ENCODE measurements at regions not wholly inside any gene's neighbourhood (a gene's known extent, or its start where the extent isn't known, plus 50 kb on each side); places are given as distances from the start of the nearest gene placed in this dataset.

DNA sequence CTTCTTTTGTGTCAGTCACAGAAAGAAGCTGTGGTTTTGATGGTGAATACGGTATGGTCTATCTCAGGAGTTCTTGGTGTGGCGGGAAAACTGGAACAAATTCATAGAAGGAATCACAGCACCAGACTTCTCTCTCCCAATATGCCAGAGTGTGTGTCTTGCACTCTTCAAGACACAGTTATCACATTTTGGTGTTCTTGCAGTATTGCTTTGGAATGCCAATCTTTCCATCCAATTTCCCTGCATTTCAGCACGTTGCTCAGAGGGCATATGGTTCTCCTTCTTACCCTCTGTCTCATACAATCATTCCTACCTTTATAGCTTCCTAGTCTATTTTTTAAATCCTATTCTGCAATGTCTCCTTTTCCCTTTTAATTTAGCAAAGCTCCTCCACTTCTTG is 216.3 kb downstream of the TMEM182 start:
- no peaks in the 10 kb centered on the region for H3K4me1 Mint-ChIP-seq
- H3K36me3 Mint-ChIP-seq (ENCODE audit: low read depth): no peaks in the 10 kb centered on the region
- no peak overlapping the region for H3K27ac Mint-ChIP-seq
- peaks cover 4% of the 10 kb centered on the region for H3K27me3 Mint-ChIP-seq
- H3K4me3 Mint-ChIP-seq: no peak overlapping the region
- intact Hi-C loops (cut with micrococcal nuclease): no loop called here
- H3K9me3 Mint-ChIP-seq: no peaks in the 10 kb centered on the region
- DNase-seq: no peak

DNA sequence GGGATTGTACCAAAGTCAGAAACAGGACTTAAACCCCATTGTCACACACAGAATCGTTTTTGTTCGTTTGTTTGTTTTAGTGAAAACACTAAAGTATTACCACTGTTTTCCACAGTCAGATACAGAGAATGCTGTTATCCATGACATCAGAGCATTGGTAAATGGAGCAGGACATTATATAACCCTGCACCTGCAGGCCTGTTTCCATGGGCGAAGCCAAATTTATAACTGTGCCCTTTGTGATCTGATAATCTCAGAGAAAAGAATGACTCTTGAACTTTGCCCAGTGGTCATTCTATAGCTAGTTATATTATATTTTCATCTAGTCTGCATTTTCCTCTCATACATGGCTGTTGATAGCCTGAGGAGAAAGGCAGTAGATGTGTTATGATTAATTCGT is 217.6 kb downstream of the TMEM182 start:
- Mint-ChIP-seq H3K27ac (no peak overlapping the region), H3K4me3 (no peak overlapping the region), H3K36me3 (ENCODE audit: low read depth) (no peaks in the 10 kb centered on the region), H3K9me3 (no peaks in the 10 kb centered on the region), H3K4me1 (no peaks in the 10 kb centered on the region), H3K27me3 (peaks cover 4% of the 10 kb centered on the region)
- intact Hi-C loops (cut with micrococcal nuclease): no loop called here
- DNase-seq: no peak

DNA sequence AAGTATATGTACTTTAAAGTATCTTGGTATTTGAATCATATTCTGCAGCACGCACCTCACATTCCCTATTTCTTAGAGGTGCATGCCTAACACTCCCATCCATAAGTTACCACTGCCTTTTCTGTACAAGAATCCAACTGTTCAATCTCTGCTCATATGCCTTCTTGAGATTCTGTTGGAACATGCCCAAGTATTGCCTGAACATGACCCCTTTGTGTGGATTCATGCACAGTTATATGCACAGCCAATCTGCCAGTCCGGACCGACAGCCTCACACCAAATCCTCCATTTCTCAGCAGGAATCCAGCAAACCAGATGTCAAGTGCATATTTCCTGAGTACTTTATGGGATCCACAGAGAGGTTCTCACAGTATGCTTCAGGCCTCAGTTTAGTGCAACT is 222.0 kb downstream of the TMEM182 start:
- DNase-seq: no peak
- no peak overlapping the region for H3K27ac Mint-ChIP-seq
- no peaks in the 10 kb centered on the region for H3K4me1 Mint-ChIP-seq
- H3K9me3 Mint-ChIP-seq: no peaks in the 10 kb centered on the region
- no peaks in the 10 kb centered on the region for H3K36me3 Mint-ChIP-seq (ENCODE audit: low read depth)
- no peaks in the 10 kb centered on the region for H3K27me3 Mint-ChIP-seq
- H3K4me3 Mint-ChIP-seq: no peak overlapping the region
- intact Hi-C loops (cut with micrococcal nuclease): no loop called here

DNA sequence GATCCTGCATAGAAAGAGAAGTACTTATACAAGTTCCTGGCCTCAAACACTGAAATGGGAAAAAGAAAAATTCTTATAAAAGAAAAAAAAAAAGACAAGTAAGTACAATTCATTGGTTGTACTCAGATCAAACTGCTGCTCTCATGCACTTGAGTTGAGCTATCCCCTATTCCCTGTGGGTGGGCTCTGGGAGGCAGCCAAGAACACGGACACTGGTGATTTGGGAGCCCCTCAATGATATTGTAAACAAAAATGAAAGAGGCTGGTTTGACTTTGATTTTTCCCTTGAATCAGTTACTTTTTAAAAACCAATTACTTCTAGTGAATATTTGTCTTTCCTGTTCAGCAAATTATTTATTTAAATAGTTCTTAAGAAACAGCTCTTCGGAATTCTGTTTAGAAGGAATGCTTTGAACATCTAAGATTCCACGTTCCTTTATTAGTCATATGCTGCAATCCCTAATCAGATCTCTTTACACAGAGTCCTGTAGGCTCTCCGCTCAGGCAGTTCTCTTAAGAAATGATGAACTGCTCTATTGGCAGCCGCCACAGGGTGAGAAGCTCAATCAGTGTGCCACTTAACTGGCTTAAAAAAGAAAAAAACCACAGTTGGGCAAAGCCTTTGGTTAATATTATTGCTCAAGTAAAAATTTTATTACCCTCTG is 225.1 kb downstream of the TMEM182 start:
- H3K4me3 Mint-ChIP-seq: no peak overlapping the region
- DNase-seq: no peak
- H3K36me3 Mint-ChIP-seq (ENCODE audit: low read depth): no peaks in the 10 kb centered on the region
- no peaks in the 10 kb centered on the region for H3K27me3 Mint-ChIP-seq
- H3K4me1 Mint-ChIP-seq: no peaks in the 10 kb centered on the region
- intact Hi-C loops (cut with micrococcal nuclease): no loop called here
- H3K27ac Mint-ChIP-seq: no peak overlapping the region
- no peaks in the 10 kb centered on the region for H3K9me3 Mint-ChIP-seq

DNA sequence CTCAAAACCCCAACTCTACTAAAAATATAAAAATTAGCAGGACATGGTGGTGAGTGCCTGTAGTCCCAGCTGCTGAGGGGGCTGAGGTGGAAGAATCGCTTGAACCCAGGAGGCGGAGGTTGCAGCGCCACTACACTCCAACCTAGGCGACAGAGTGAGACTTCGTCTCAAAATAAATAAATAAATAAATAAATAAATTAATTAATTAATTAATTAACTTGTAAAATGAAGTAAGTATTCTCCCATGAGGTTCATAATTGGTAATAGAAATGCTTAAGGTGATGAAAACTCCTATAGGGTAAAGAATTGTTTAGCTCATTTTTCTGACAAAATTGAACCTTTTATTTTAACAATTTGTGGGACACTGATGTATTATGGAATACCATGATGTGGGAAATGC is 230.8 kb downstream of the TMEM182 start:
- no peak overlapping the region for H3K4me3 Mint-ChIP-seq
- H3K4me1 Mint-ChIP-seq: no peaks in the 10 kb centered on the region

DNA sequence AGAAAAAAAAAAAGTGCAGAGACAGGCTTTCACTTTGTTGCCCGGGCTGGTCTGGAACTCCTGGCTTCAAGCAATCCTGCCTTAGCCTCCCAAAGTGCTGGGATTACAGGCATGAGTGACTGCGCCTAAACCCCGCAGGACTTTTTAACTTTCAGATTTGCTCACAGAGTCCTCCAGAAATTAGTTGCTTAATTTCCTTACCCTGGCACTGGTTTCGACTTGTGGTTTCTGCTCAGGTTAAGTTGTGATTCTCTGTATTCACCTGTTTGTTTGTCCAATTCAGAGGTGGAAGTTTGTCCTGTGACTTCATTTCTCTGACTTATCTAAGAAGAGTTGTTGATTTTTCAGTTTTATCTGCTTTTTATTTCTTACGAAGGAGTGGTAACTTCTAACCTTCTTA is 238.1 kb downstream of the TMEM182 start:
- intact Hi-C loops (cut with micrococcal nuclease): no loop called here
- Mint-ChIP-seq H3K27ac (no peak overlapping the region), H3K4me1 (no peaks in the 10 kb centered on the region), H3K27me3 (no peaks in the 10 kb centered on the region), H3K4me3 (no peak overlapping the region), H3K36me3 (ENCODE audit: low read depth) (no peaks in the 10 kb centered on the region), H3K9me3 (no peaks in the 10 kb centered on the region)
- DNase-seq: no peak

More for the DNA sequence above, 230.8 kb downstream of the TMEM182 start:
- H3K27me3 Mint-ChIP-seq: no peaks in the 10 kb centered on the region
- H3K36me3 Mint-ChIP-seq (ENCODE audit: low read depth): no peaks in the 10 kb centered on the region
- no peak for DNase-seq
- H3K9me3 Mint-ChIP-seq: no peaks in the 10 kb centered on the region
- no peak overlapping the region for H3K27ac Mint-ChIP-seq
- intact Hi-C loops (cut with micrococcal nuclease): no loop called here

DNA sequence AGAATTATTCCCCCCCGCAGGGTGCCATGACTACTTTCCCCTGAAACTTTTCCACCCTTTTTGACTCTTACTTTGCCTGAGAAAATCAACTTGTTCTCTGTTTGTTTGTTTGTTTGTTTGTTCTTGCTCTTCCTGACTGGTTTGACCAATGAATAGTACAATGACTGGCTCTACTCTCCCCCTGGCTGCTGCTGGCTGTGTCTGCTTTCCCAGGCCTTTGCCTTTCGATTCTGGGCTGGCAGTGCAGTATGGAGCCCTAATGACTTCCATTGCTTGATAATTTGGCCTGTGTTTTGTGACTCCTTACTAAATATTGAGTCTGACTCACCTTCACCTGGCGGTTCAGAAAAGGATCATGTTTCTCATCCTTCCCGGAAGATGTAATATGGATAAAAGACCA is 241.1 kb downstream of the TMEM182 start:
- DNase-seq: no peak
- H3K4me3 Mint-ChIP-seq: no peak overlapping the region
- H3K27ac Mint-ChIP-seq: no peak overlapping the region
- H3K4me1 Mint-ChIP-seq: no peaks in the 10 kb centered on the region
- H3K9me3 Mint-ChIP-seq: no peaks in the 10 kb centered on the region
- no peaks in the 10 kb centered on the region for H3K36me3 Mint-ChIP-seq (ENCODE audit: low read depth)
- intact Hi-C loops (cut with micrococcal nuclease): no loop called here
- no peaks in the 10 kb centered on the region for H3K27me3 Mint-ChIP-seq

DNA sequence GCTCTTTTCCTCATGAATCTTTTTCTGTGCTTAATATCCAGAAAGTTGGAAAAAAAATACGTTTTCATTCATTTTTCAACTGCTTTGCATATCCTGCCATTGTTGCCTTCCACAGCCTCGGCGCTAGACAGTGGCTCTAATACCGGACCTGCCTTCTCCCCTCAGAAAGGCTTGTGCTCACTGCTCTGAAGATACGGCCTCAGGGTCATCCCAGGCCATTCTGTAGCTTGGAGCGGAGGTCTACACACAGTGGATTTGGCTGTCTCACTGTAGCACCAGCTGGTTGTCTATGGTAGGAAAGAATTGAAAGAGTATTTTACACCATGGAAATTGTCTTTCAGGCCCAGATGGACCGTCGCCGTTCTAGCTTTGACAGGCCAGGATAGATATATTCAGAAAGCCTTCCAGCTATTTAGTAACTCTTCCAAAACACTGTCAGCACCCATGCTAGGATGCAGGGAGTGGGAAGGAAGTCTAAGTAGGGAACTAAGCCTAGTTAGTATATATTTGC is 242.0 kb downstream of the TMEM182 start:
- Mint-ChIP-seq H3K27me3 (no peaks in the 10 kb centered on the region), H3K9me3 (no peaks in the 10 kb centered on the region), H3K4me3 (no peak overlapping the region), H3K27ac (no peak overlapping the region), H3K36me3 (ENCODE audit: low read depth) (no peaks in the 10 kb centered on the region), H3K4me1 (no peaks in the 10 kb centered on the region)
- no peak for DNase-seq
- intact Hi-C loops (cut with micrococcal nuclease): no loop called here

DNA sequence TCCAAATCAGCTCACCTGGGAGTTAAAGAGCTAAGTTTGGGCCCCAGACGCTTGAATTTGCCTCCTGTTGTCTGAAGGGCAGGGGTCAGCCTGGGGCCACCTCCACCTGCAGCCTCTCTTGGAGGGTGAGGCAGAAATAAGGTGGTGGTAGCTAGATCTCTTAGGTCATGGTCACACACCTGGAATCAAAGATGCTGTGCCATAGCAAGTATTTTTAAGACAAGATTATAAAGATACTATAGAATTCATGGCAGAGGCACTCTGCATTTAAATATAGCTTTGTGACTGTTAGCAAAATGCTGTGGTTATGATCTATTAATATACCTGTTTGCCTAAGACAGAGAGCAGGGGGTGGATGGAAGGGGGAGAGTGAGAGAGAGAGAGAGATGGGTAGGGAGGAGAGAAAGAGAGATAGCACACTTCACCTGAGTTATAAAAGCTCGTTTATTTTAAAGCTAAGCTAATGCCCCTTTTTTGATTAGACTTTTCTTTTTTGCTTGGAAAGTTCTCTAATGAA is 242.7 kb downstream of the TMEM182 start:
- Mint-ChIP-seq H3K36me3 (ENCODE audit: low read depth) (no peaks in the 10 kb centered on the region), H3K4me1 (no peaks in the 10 kb centered on the region), H3K27ac (no peak overlapping the region), H3K9me3 (no peaks in the 10 kb centered on the region), H3K4me3 (no peak overlapping the region), H3K27me3 (no peaks in the 10 kb centered on the region)
- intact Hi-C loops (cut with micrococcal nuclease): no loop called here
- no peak for DNase-seq

DNA sequence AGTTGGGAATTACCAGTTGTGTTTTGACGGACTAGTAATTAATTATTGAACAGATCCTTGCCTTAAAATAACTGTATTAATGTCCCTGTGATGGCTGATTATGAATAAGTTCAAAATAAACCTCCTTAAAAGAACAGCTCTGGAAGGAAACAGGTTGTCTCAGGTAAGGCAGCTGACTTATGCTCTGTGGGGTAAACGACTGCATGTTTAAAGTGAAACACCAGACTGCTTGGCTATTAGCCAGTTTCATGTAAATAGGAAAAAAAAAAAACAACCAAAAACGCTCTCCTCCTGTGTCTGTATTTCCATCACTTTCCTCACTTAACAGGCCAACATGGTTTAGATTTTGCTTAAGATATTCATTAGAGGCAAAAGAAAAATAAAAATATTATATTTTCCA is 243.6 kb downstream of the TMEM182 start:
- Mint-ChIP-seq H3K9me3 (no peaks in the 10 kb centered on the region), H3K27me3 (no peaks in the 10 kb centered on the region), H3K4me3 (no peak overlapping the region), H3K36me3 (ENCODE audit: low read depth) (no peaks in the 10 kb centered on the region), H3K27ac (no peak overlapping the region), H3K4me1 (no peaks in the 10 kb centered on the region)
- intact Hi-C loops (cut with micrococcal nuclease): no loop called here
- DNase-seq: no peak

DNA sequence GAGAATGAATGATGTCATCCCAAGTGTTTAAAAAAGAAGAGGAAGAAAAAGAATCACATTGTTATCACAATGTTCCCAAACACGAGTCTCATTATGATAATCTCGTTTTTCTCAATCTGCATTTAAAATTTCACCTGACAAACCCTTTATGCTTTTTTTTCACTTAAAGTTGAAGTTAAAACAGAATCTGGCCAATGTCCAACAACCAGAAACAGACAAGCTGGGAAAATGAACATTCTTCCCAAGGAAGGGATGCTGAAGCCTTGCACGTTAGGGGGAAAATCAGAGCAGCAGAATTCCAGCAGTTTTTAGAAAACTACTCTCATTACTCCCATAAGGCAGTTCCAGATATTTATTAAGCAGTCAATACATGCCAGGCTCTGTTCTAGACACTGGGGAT is 245.3 kb downstream of the TMEM182 start:
- H3K36me3 Mint-ChIP-seq (ENCODE audit: low read depth): no peaks in the 10 kb centered on the region
- no peaks in the 10 kb centered on the region for H3K4me1 Mint-ChIP-seq
- H3K9me3 Mint-ChIP-seq: no peaks in the 10 kb centered on the region
- no peaks in the 10 kb centered on the region for H3K27me3 Mint-ChIP-seq
- no peak overlapping the region for H3K27ac Mint-ChIP-seq
- no peak overlapping the region for H3K4me3 Mint-ChIP-seq
- DNase-seq: no peak
- intact Hi-C loops (cut with micrococcal nuclease): no loop called here

DNA sequence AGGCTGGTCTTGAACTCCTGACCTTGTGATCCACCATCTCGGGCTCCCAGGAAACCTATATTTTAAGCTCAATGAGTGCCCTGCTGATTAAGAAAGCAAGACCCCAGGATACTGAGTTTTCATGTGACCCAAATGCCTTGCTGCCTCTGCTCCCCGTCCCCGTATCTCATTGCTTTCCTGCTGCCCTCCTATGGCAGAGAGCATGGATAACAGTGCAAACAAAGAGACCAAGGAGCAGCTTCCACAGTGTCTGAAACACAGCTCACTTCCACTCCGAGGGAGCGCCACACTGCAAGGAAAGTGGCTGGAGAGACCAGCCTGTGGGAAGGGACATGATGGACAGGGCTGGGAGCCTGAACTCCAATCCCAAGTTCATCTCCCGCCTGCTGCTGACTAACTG is 246.8 kb downstream of the TMEM182 start:
- H3K4me1 Mint-ChIP-seq: no peaks in the 10 kb centered on the region
- no peak overlapping the region for H3K4me3 Mint-ChIP-seq
- no peaks in the 10 kb centered on the region for H3K36me3 Mint-ChIP-seq (ENCODE audit: low read depth)
- no peaks in the 10 kb centered on the region for H3K9me3 Mint-ChIP-seq
- DNase-seq: no peak
- no peaks in the 10 kb centered on the region for H3K27me3 Mint-ChIP-seq
- intact Hi-C loops (cut with micrococcal nuclease): no loop called here
- H3K27ac Mint-ChIP-seq: no peak overlapping the region

DNA sequence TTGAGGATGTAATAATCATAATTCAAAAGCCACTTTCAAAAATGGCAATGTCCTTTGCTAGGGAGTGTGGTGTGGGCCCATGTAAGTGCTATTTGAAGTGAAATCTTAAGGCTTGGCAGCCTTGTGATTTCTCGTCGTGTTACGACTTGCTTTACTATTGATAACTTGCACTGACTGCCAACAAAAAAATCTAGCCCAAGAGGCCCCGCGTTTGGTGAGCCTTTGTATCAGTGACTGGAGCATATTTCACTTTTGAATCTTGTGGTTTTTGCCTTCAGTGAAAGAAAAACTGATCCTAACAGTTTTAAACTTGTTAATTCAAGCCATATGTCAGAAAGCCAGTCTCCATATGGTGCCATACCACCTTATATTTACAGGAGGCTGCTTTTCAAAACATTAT is 248.0 kb downstream of the TMEM182 start:
- H3K27ac Mint-ChIP-seq: no peak overlapping the region
- no peaks in the 10 kb centered on the region for H3K4me1 Mint-ChIP-seq
- no peak for DNase-seq
- no peak overlapping the region for H3K4me3 Mint-ChIP-seq
- no peaks in the 10 kb centered on the region for H3K9me3 Mint-ChIP-seq
- no peaks in the 10 kb centered on the region for H3K36me3 Mint-ChIP-seq (ENCODE audit: low read depth)
- intact Hi-C loops (cut with micrococcal nuclease): no loop called here
- H3K27me3 Mint-ChIP-seq: no peaks in the 10 kb centered on the region

DNA sequence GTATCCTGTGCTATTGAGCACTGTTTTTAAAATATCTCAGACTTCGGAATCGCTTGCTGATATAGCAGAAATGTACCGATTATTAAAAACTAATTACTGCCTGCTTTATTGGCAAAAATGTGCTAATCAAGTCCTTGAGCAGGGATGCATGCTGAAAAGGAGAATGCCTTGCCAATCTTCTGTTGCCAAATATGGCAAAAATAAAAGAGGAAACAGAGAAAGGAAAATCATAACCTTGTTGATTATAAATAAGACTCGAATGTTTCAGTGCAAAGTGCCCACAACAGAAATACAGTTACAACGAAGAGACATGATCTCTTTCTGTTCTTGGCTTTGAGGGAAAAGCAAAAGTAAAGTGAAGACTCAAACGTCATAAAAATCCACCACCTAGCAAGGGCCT is 248.5 kb downstream of the TMEM182 start:
- H3K36me3 Mint-ChIP-seq (ENCODE audit: low read depth): no peaks in the 10 kb centered on the region
- intact Hi-C loops (cut with micrococcal nuclease): no loop called here
- H3K4me3 Mint-ChIP-seq: no peak overlapping the region
- H3K4me1 Mint-ChIP-seq: no peaks in the 10 kb centered on the region
- no peak overlapping the region for H3K27ac Mint-ChIP-seq
- H3K27me3 Mint-ChIP-seq: no peaks in the 10 kb centered on the region
- no peaks in the 10 kb centered on the region for H3K9me3 Mint-ChIP-seq
- no peak for DNase-seq

DNA sequence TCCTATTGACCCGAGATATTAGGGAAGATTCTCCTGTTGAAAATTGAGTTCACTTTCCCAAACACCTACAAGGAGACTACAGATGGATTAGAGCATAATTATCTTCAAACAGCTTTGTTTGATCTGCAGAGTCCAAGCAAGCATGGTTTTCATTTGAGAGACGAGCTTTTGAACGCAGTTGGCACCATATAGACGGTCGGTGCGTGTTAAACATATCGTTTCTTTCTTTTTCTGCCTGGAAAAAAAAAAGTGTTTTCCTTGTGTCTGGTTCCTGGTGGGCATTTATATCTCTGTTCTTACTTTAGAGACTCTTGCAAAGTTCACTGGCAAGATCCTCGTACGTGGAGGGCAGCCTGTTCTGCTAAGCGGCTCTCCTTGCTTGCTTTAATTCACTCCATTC is 248.9 kb downstream of the TMEM182 start:
- H3K27ac Mint-ChIP-seq: no peak overlapping the region
- H3K4me3 Mint-ChIP-seq: no peak overlapping the region
- no peaks in the 10 kb centered on the region for H3K9me3 Mint-ChIP-seq
- H3K27me3 Mint-ChIP-seq: no peaks in the 10 kb centered on the region
- no peaks in the 10 kb centered on the region for H3K4me1 Mint-ChIP-seq
- no peak for DNase-seq
- intact Hi-C loops (cut with micrococcal nuclease): no loop called here
- H3K36me3 Mint-ChIP-seq (ENCODE audit: low read depth): no peaks in the 10 kb centered on the region
